Esophagus squamous epithelium (tissue), 4 donors: ENCODE measurements at regions not wholly inside any gene's neighbourhood (a gene's known extent, or its start where the extent isn't known, plus 50 kb on each side); places are given as distances from the start of the nearest gene placed in this dataset.

Experiments used
- CTCF ChIP-seq, 6 experiments: fragments of 450-650 bp in 4 of 6; fragments of 200-600 bp in 2 of 6; sonication (generic) in 2 of 6; IDR thresholded peaks; one replicate each; pipeline ENCODE4 v1.5.1; 2016 to 2019; ENCODE audit warnings: antibody characterized with exemption in 6 of 6, mild to moderate bottlenecking in 4 of 6, moderate library complexity in 4 of 6
- POLR2A ChIP-seq, 4 donors: fragments of 450-650 bp; IDR thresholded peaks; one replicate each; pipeline ENCODE4 v1.6.1; 2017; ENCODE audit warnings: antibody characterized with exemption in 4 of 4, mild to moderate bottlenecking in 4 of 4, moderate library complexity in 3 of 4

DNA sequence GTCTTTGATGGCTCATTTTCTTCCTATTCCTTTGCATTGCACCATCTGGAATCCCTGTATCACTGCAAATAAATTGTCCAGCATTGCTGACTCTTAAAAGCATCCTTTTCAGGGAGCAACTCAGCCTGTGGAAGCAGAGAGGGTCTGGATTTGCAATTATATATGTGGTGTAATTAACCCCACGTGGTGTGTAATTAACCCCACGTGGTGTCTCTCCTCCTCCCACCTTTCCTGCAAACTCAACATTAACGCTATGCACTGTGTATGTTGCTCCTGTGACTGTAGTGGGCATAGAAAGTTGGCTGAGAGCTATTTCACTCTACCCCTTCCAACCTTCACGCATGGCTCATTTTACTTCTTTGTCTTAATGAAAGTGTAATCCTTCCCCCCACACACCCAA lies 689.0 kb upstream of the COBL start:
- no peak for TF ChIP-seq CTCF (IDR thresholded peaks at IDR 0.05)
- no peak for TF ChIP-seq POLR2A (IDR thresholded peaks at IDR 0.05)
